Neural cell (in vitro differentiated cells): ENCODE measurements at regions not wholly inside any gene's neighbourhood (a gene's known extent, or its start where the extent isn't known, plus 50 kb on each side); places are given as distances from the start of the nearest gene placed in this dataset.
A peak's percentile ranks its signal among the peaks of the same experiment; 100 is the strongest.

ENCODE experiments used
- H2AFZ ChIP-seq: fragments of 200-600, 300-800 bp; sonication (generic), shearing (Covaris generic); 2 replicates; pipeline ENCODE4 v1.6.0; 2014; ENCODE audit warnings: low read depth, mild to moderate bottlenecking, antibody characterized with exemption, low read length, moderate library complexity
- H3F3A ChIP-seq: fragments of 200-600 bp; shearing (Covaris generic); 2 replicates; pipeline ENCODE4 v1.6.1; 2016; ENCODE audit warnings: mild to moderate bottlenecking, moderate library complexity, mixed read lengths, antibody characterized with exemption, low read length; ENCODE audit not compliant: insufficient read depth, poor library complexity, severe bottlenecking
- H3K27ac ChIP-seq: fragments of 200-600, 300-800 bp; sonication (generic), shearing (Covaris generic); 2 replicates; pipeline ENCODE4 v1.5.1; 2014; ENCODE audit warnings: mild to moderate bottlenecking, low read length, moderate library complexity
- H3K27me3 ChIP-seq: fragments of 300-800, 200-600 bp; sonication (generic), shearing (Covaris generic); 2 replicates; pipeline ENCODE4 v1.6.0; 2014; ENCODE audit warnings: mild to moderate bottlenecking, low read depth, low read length, moderate library complexity; ENCODE audit not compliant: insufficient read depth
- H3K36me3 ChIP-seq: fragments of 300-800, 200-600 bp; sonication (generic), shearing (Covaris generic); 2 replicates; pipeline ENCODE4 v1.5.1; 2014; ENCODE audit warnings: mild to moderate bottlenecking, antibody characterized with exemption, low read length, moderate library complexity; ENCODE audit not compliant: insufficient read depth
- H3K4me2 ChIP-seq: fragments of 300-800, 200-600 bp; sonication (generic), shearing (Covaris generic); 2 replicates; pipeline ENCODE4 v1.6.0; 2014; ENCODE audit warnings: mild to moderate bottlenecking, low read length
- H3K4me3 ChIP-seq: fragments of 300-800, 200-600 bp; sonication (generic), shearing (Covaris generic); 2 replicates; pipeline ENCODE4 v1.5.1; 2014; ENCODE audit warnings: mild to moderate bottlenecking, low read length, moderate library complexity
- H3K79me2 ChIP-seq: fragments of 200-600 bp; shearing (Covaris generic); replicated peaks from 2 replicates; pipeline ENCODE4 v1.6.0; 2014; ENCODE audit warnings: mild to moderate bottlenecking, low read length, moderate library complexity; ENCODE audit not compliant: insufficient read depth
- H3K9ac ChIP-seq: fragments of 300-800, 200-600 bp; sonication (generic), shearing (Covaris generic); 2 replicates; pipeline ENCODE4 v1.6.1; 2016; ENCODE audit warnings: mild to moderate bottlenecking, low read length, mixed read lengths
- H3K9me2 ChIP-seq: fragments of 200-600 bp; shearing (Covaris generic); 2 replicates; pipeline ENCODE4 v1.6.1; 2016; ENCODE audit warnings: mild to moderate bottlenecking, low read length, mixed read lengths; ENCODE audit not compliant: insufficient read depth
- H3K9me3 ChIP-seq: fragments of 200-600, 300-800 bp; sonication (generic), shearing (Covaris generic); 2 replicates; pipeline ENCODE4 v1.6.1; 2016; ENCODE audit warnings: mild to moderate bottlenecking, mixed run types, low read length, moderate library complexity, mixed read lengths
- H4K20me1 ChIP-seq: fragments of 200-600 bp; shearing (Covaris generic); 2 replicates; pipeline ENCODE4 v1.6.1; 2016; ENCODE audit warnings: mild to moderate bottlenecking, mixed run types; ENCODE audit not compliant: insufficient read depth
- CTCF ChIP-seq: fragments of 450-650 bp; IDR thresholded peaks from 2 replicates; pipeline ENCODE4 v1.5.1; 2014; ENCODE audit warnings: antibody characterized with exemption, mild to moderate bottlenecking, moderate library complexity; ENCODE audit not compliant: poor library complexity, severe bottlenecking
- EP300 ChIP-seq: fragments of 450-650 bp; conservative IDR thresholded peaks from 2 replicates; pipeline ENCODE4 v1.6.1; 2014; ENCODE audit warnings: antibody characterized with exemption, mild to moderate bottlenecking, moderate library complexity; ENCODE audit not compliant: poor library complexity, severe bottlenecking
- EZH2 ChIP-seq: fragments of 200-600, 300-800 bp; shearing (Covaris generic), sonication (generic); IDR thresholded peaks from 2 replicates; pipeline ENCODE4 v1.6.1; 2014; ENCODE audit warnings: antibody characterized with exemption, low read length, borderline replicate concordance, mild to moderate bottlenecking; ENCODE audit not compliant: insufficient read depth, poor library complexity, severe bottlenecking
- MXI1 ChIP-seq: fragments of 450-650 bp; conservative IDR thresholded peaks from 2 replicates; pipeline ENCODE4 v1.6.1; 2014; ENCODE audit warnings: antibody characterized with exemption, mild to moderate bottlenecking; ENCODE audit not compliant: poor library complexity, severe bottlenecking
- RAD21 ChIP-seq: fragments of 450-650 bp; conservative IDR thresholded peaks from 2 replicates; pipeline ENCODE4 v1.6.1; 2014; ENCODE audit warnings: antibody characterized with exemption, mild to moderate bottlenecking, moderate library complexity
- REST ChIP-seq: IDR thresholded peaks from 2 replicates; pipeline ENCODE4 v1.6.1; 2012; ENCODE audit warnings: borderline replicate concordance
- SMC3 ChIP-seq: fragments of 450-650 bp; conservative IDR thresholded peaks from 2 replicates; pipeline ENCODE4 v1.6.1; 2014; ENCODE audit warnings: antibody characterized with exemption, mild to moderate bottlenecking, moderate library complexity; ENCODE audit not compliant: poor library complexity
- TAF1 ChIP-seq: IDR thresholded peaks from 2 replicates; pipeline ENCODE4 v1.6.1; 2012; ENCODE audit warnings: low read depth

- H3K36me3 ChIP-seq: no peaks in the 10 kb centered on the region
These were observed 338.0 kb downstream of the TMX3 start for GRCh38 chr18:68376926-68377325.

GRCh38 chr18:68362907-68363306 is 352.0 kb downstream of the TMX3 start:
- H2AFZ ChIP-seq: no peak overlapping the region
- H3K9me2 ChIP-seq: no peaks in the 10 kb centered on the region
- H3F3A ChIP-seq: no peaks in the 10 kb centered on the region
- no peak overlapping the region for H3K4me2 ChIP-seq
- no peak overlapping the region for H3K27ac ChIP-seq
- no peaks in the 10 kb centered on the region for H3K36me3 ChIP-seq
- H3K27me3 ChIP-seq: no peaks in the 10 kb centered on the region
- no peak overlapping the region for H3K9ac ChIP-seq
- H3K9me3 ChIP-seq: peaks cover 8% of the 10 kb centered on the region
- no peaks in the 10 kb centered on the region for H4K20me1 ChIP-seq
- no peaks in the 10 kb centered on the region for H3K79me2 ChIP-seq
- H3K4me3 ChIP-seq: no peak overlapping the region
- TF ChIP-seq REST (no peak), CTCF (no peak), RAD21 (no peak), TAF1 (no peak), SMC3 (no peak), EZH2 (no peak), MXI1 (no peak), EP300 (no peak)

More at GRCh38 chr18:68376926-68377325, 338.0 kb downstream of the TMX3 start:
- Histone ChIP-seq H3K9me2 (no peaks in the 10 kb centered on the region), H3K79me2 (no peaks in the 10 kb centered on the region), H3K27me3 (no peaks in the 10 kb centered on the region), H3F3A (no peaks in the 10 kb centered on the region), H3K4me2 (no peak overlapping the region), H3K27ac (peak overlapping the region; percentile 80), H2AFZ (no peak overlapping the region), H4K20me1 (no peaks in the 10 kb centered on the region), H3K9ac (no peak overlapping the region), H3K4me3 (no peak overlapping the region), H3K9me3 (no peaks in the 10 kb centered on the region)
- TF ChIP-seq TAF1 (no peak), EZH2 (no peak), SMC3 (no peak), CTCF (no peak), REST (no peak)
